ENCODE measurements at regions not wholly inside any gene's neighbourhood (a gene's known extent, or its start where the extent isn't known, plus 50 kb on each side); places are given as distances from the start of the nearest gene placed in this dataset.
A peak's percentile ranks its signal among the peaks of the same experiment; 100 is the strongest.

DNA sequence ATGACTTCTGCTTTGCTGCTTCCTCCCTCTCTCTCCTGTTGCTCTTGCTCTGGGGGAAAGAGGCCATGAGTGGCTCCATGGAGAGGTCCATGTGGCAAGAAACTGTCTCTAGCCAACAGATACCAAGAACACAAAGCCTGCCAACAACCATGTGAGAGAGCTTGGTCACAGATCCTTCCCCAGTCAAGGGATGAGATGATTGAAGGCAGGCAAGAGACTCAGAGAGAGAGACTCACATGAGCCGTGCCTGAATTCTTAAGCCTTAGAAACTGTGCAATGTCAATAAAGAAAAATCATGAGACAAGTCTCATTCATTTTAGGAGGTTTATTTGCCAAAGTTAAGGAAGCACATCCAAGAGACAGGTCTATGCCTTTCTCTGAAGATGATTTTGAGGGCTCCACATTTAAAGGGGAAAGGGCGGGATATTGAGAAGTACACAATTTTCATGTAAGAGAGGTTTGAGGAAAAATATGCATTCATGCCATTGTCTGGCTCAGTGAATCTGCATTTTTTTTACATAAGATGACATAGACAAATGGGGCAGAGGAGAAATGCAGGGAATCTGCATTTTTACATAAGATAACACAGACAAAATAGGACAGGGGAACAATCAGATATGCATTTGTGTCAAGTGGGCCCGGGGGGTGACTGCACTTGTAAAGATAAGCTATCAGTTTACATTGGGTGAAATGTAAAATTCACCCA is 59.5 kb upstream of the SUCLG2 start:
- H2BK120ac ChIP-seq (ENCODE audit: low read depth, low read length) = no peak overlapping the region
- DNase-seq = no peak
- H3K18ac ChIP-seq (ENCODE audit: low read depth in 1 of 2, low read length in 2 of 2) = no peak overlapping the region
- no peak overlapping the region for H3K9ac ChIP-seq (ENCODE audit: low read length)
- no peak overlapping the region for H3K4me3 ChIP-seq (ENCODE audit: insufficient read depth in 1 of 2, low read depth in 1 of 2, low read length in 2 of 2)
- H3K23ac ChIP-seq (ENCODE audit: low read length in 2 of 2) = no peak overlapping the region
- H3K4me1 ChIP-seq (ENCODE audit: control insufficient read depth, insufficient read depth, low read depth, low read length) = no peaks in the 10 kb centered on the region
- no peak overlapping the region for H2AK5ac ChIP-seq (ENCODE audit: low read length, severe bottlenecking)
- H3K79me1 ChIP-seq (replicated peaks; ENCODE audit: low read length, poor library complexity, severe bottlenecking) = no peaks in the 10 kb centered on the region
- H3K4me2 ChIP-seq (ENCODE audit: low read length, poor library complexity, severe bottlenecking) = no peak overlapping the region
- WGBS = 83% methylated on average over 3 of the region's 3 CpGs
- H3K9me3 ChIP-seq (ENCODE audit: control insufficient read depth, low read length) = no peaks in the 10 kb centered on the region
- H2BK15ac ChIP-seq (ENCODE audit: low read depth, poor library complexity, severe bottlenecking) = no peak overlapping the region
- H2BK5ac ChIP-seq (ENCODE audit: low read depth, low read length, poor library complexity, severe bottlenecking) = no peak overlapping the region
- H3K14ac ChIP-seq (ENCODE audit: low read length in 2 of 2) = no peak overlapping the region
- no peak overlapping the region for H2BK12ac ChIP-seq (ENCODE audit: low read length in 2 of 2)
- H3K27me3 ChIP-seq (ENCODE audit: control insufficient read depth in 1 of 2, insufficient read depth in 1 of 2, low read length in 2 of 2) = no peaks in the 10 kb centered on the region
- no peak overlapping the region for H2AFZ ChIP-seq (ENCODE audit: low read depth, low read length)
- no peak overlapping the region for H4K91ac ChIP-seq (ENCODE audit: low read length)
- H3K36me3 ChIP-seq (ENCODE audit: control insufficient read depth in 1 of 2, insufficient read depth in 2 of 2, low read depth in 1 of 2, low read length in 2 of 2) = no peaks in the 10 kb centered on the region
- H3K4ac ChIP-seq (ENCODE audit: low read depth in 1 of 2, low read length in 2 of 2) = no peak overlapping the region
- no peak overlapping the region for H3K27ac ChIP-seq (ENCODE audit: low read length, poor library complexity, severe bottlenecking)
- no peak overlapping the region for H4K8ac ChIP-seq (ENCODE audit: low read length)

- no peak overlapping the region for H2BK120ac ChIP-seq (ENCODE audit: low read depth, low read length)
- no peaks in the 10 kb centered on the region for H3K27me3 ChIP-seq (ENCODE audit: control insufficient read depth in 1 of 2, insufficient read depth in 1 of 2, low read length in 2 of 2)
- DNase-seq = no peak
Observed at GRCh38 chr3:67712259-67712658, 57.8 kb upstream of the SUCLG2 start.

DNA sequence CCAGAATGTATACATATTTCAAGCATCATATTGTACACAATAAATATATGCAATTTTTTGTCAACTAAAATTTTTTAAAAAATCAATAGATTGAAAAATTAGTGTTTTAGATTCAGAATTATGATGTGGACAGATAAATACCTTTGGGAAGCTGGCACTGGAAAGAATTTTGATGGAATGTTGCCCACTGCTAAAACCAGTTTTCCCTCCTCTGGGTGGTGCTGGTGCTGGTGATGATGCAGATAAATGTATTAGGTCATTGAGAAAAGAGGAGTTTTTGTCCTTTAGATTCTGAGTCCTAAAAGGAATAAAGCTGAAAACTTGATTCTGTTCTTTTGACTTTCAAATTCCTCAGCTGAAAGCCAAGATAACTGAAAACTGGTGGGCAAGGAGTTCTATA is 56.0 kb upstream of the SUCLG2 start:
- no peak overlapping the region for H2BK5ac ChIP-seq (ENCODE audit: low read depth, low read length, poor library complexity, severe bottlenecking)
- DNase-seq = no peak
- no peak overlapping the region for H2AFZ ChIP-seq (ENCODE audit: low read depth, low read length)

More at GRCh38 chr3:67712259-67712658, 57.8 kb upstream of the SUCLG2 start:
- Histone ChIP-seq H3K9ac (ENCODE audit: low read length) (no peak overlapping the region), H3K27ac (ENCODE audit: low read length, poor library complexity, severe bottlenecking) (no peak overlapping the region), H3K4ac (ENCODE audit: low read depth in 1 of 2, low read length in 2 of 2) (no peak overlapping the region), H2AK5ac (ENCODE audit: low read length, severe bottlenecking) (no peak overlapping the region), H3K18ac (ENCODE audit: low read depth in 1 of 2, low read length in 2 of 2) (no peak overlapping the region), H3K14ac (ENCODE audit: low read length in 2 of 2) (no peak overlapping the region), H3K9me3 (ENCODE audit: control insufficient read depth, low read length) (no peaks in the 10 kb centered on the region), H2BK15ac (ENCODE audit: low read depth, poor library complexity, severe bottlenecking) (no peak overlapping the region), H2AFZ (ENCODE audit: low read depth, low read length) (no peak overlapping the region), H2BK5ac (ENCODE audit: low read depth, low read length, poor library complexity, severe bottlenecking) (no peak overlapping the region), H4K91ac (ENCODE audit: low read length) (no peak overlapping the region), H3K23ac (ENCODE audit: low read length in 2 of 2) (no peak overlapping the region), H3K36me3 (ENCODE audit: control insufficient read depth in 1 of 2, insufficient read depth in 2 of 2, low read depth in 1 of 2, low read length in 2 of 2) (no peaks in the 10 kb centered on the region), H2BK12ac (ENCODE audit: low read length in 2 of 2) (no peak overlapping the region), H3K4me1 (ENCODE audit: control insufficient read depth, insufficient read depth, low read depth, low read length) (no peaks in the 10 kb centered on the region), H3K79me1 (replicated peaks; ENCODE audit: low read length, poor library complexity, severe bottlenecking) (no peaks in the 10 kb centered on the region), H3K4me3 (ENCODE audit: insufficient read depth in 1 of 2, low read depth in 1 of 2, low read length in 2 of 2) (no peak overlapping the region), H4K8ac (ENCODE audit: low read length) (no peak overlapping the region), H3K4me2 (ENCODE audit: low read length, poor library complexity, severe bottlenecking) (no peak overlapping the region)

DNA sequence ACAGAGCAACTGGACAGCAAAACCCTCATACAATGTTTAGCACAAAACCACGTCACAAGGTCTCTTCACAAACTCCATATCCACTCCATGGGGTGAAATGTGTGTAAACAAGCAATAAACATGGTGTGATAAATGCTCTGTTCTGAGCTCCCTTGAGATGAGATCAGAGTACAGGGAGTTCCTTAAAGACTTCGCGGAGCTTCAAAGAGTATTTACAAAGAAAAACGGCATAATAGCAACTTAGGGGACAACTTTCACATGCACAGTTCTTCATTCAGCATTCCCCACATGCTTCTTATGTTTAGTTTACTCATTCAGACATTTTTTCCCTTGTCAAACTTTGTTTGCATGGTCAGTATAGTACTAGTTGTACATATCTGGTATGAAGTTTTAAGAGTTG is 52.5 kb upstream of the SUCLG2 start:
- peak; percentile 88 for DNase-seq
- no peak overlapping the region for H3K4me3 ChIP-seq (ENCODE audit: insufficient read depth in 1 of 2, low read depth in 1 of 2, low read length in 2 of 2)
- H2BK5ac ChIP-seq (ENCODE audit: low read depth, low read length, poor library complexity, severe bottlenecking) = no peak overlapping the region
- H3K14ac ChIP-seq (ENCODE audit: low read length in 2 of 2) = no peak overlapping the region
- no peak overlapping the region for H3K4ac ChIP-seq (ENCODE audit: low read depth in 1 of 2, low read length in 2 of 2)
- no peak overlapping the region for H3K18ac ChIP-seq (ENCODE audit: low read depth in 1 of 2, low read length in 2 of 2)
- no peak overlapping the region for H4K8ac ChIP-seq (ENCODE audit: low read length)
- H3K4me2 ChIP-seq (ENCODE audit: low read length, poor library complexity, severe bottlenecking) = no peak overlapping the region
- no peak overlapping the region for H3K27ac ChIP-seq (ENCODE audit: low read length, poor library complexity, severe bottlenecking)
- no peak overlapping the region for H2BK15ac ChIP-seq (ENCODE audit: low read depth, poor library complexity, severe bottlenecking)
- H3K36me3 ChIP-seq (ENCODE audit: control insufficient read depth in 1 of 2, insufficient read depth in 2 of 2, low read depth in 1 of 2, low read length in 2 of 2) = no peaks in the 10 kb centered on the region
- no peak overlapping the region for H3K23ac ChIP-seq (ENCODE audit: low read length in 2 of 2)
- H3K4me1 ChIP-seq (ENCODE audit: control insufficient read depth, insufficient read depth, low read depth, low read length) = no peaks in the 10 kb centered on the region
- no peak overlapping the region for H2BK120ac ChIP-seq (ENCODE audit: low read depth, low read length)
- no peak overlapping the region for H4K91ac ChIP-seq (ENCODE audit: low read length)
- no peaks in the 10 kb centered on the region for H3K9me3 ChIP-seq (ENCODE audit: control insufficient read depth, low read length)
- H3K79me1 ChIP-seq (replicated peaks; ENCODE audit: low read length, poor library complexity, severe bottlenecking) = no peaks in the 10 kb centered on the region
- no peak overlapping the region for H2AFZ ChIP-seq (ENCODE audit: low read depth, low read length)
- no peak overlapping the region for H2AK5ac ChIP-seq (ENCODE audit: low read length, severe bottlenecking)
- H2BK12ac ChIP-seq (ENCODE audit: low read length in 2 of 2) = no peak overlapping the region
- H3K9ac ChIP-seq (ENCODE audit: low read length) = no peak overlapping the region
- 2% methylated on average over 3 of the region's 4 CpGs for WGBS
- H3K27me3 ChIP-seq (ENCODE audit: control insufficient read depth in 1 of 2, insufficient read depth in 1 of 2, low read length in 2 of 2) = no peaks in the 10 kb centered on the region

More for the DNA sequence above, 56.0 kb upstream of the SUCLG2 start:
- H2BK120ac ChIP-seq (ENCODE audit: low read depth, low read length) = no peak overlapping the region
- H3K4ac ChIP-seq (ENCODE audit: low read depth in 1 of 2, low read length in 2 of 2) = no peak overlapping the region
- H3K4me3 ChIP-seq (ENCODE audit: insufficient read depth in 1 of 2, low read depth in 1 of 2, low read length in 2 of 2) = no peak overlapping the region
- H3K18ac ChIP-seq (ENCODE audit: low read depth in 1 of 2, low read length in 2 of 2) = no peak overlapping the region
- no peak overlapping the region for H2AK5ac ChIP-seq (ENCODE audit: low read length, severe bottlenecking)
- no peak overlapping the region for H3K14ac ChIP-seq (ENCODE audit: low read length in 2 of 2)
- H3K36me3 ChIP-seq (ENCODE audit: control insufficient read depth in 1 of 2, insufficient read depth in 2 of 2, low read depth in 1 of 2, low read length in 2 of 2) = no peaks in the 10 kb centered on the region
- no peaks in the 10 kb centered on the region for H3K79me1 ChIP-seq (replicated peaks; ENCODE audit: low read length, poor library complexity, severe bottlenecking)
- H3K4me2 ChIP-seq (ENCODE audit: low read length, poor library complexity, severe bottlenecking) = no peak overlapping the region
- no peak overlapping the region for H3K23ac ChIP-seq (ENCODE audit: low read length in 2 of 2)
- H3K9ac ChIP-seq (ENCODE audit: low read length) = no peak overlapping the region
- no peak overlapping the region for H3K27ac ChIP-seq (ENCODE audit: low read length, poor library complexity, severe bottlenecking)
- no peaks in the 10 kb centered on the region for H3K4me1 ChIP-seq (ENCODE audit: control insufficient read depth, insufficient read depth, low read depth, low read length)
- no peak overlapping the region for H2BK12ac ChIP-seq (ENCODE audit: low read length in 2 of 2)
- no peak overlapping the region for H4K8ac ChIP-seq (ENCODE audit: low read length)
- no peaks in the 10 kb centered on the region for H3K9me3 ChIP-seq (ENCODE audit: control insufficient read depth, low read length)
- H4K91ac ChIP-seq (ENCODE audit: low read length) = no peak overlapping the region
- no peaks in the 10 kb centered on the region for H3K27me3 ChIP-seq (ENCODE audit: control insufficient read depth in 1 of 2, insufficient read depth in 1 of 2, low read length in 2 of 2)
- no peak overlapping the region for H2BK15ac ChIP-seq (ENCODE audit: low read depth, poor library complexity, severe bottlenecking)
